Gastrocnemius medialis (tissue), 4 donors: ENCODE measurements at regions not wholly inside any gene's neighbourhood (a gene's known extent, or its start where the extent isn't known, plus 50 kb on each side); places are given as distances from the start of the nearest gene placed in this dataset.

Source experiments
- POLR2A ChIP-seq, 2 donors: fragments of 450-650 bp; IDR thresholded peaks; one replicate each; pipeline ENCODE4 v1.6.1; 2017; ENCODE audit warnings: antibody characterized with exemption in 2 of 2, mild to moderate bottlenecking in 2 of 2, moderate library complexity in 2 of 2
- TF ChIP-seq, protein P1 (sequence below), 5 experiments: fragments of 450-650 bp in 3 of 5; fragments of 200-600 bp in 2 of 5; sonication (generic) in 2 of 5; IDR thresholded peaks in 4 of 5; conservative IDR thresholded peaks in 1 of 5; 1 replicate in 4 of 5; 2 replicates in 1 of 5; pipeline ENCODE4 v1.5.1; 2016 to 2019; ENCODE audit warnings: antibody characterized with exemption in 5 of 5, mild to moderate bottlenecking in 3 of 5, moderate library complexity in 3 of 5

- TF ChIP-seq, protein P1, sequence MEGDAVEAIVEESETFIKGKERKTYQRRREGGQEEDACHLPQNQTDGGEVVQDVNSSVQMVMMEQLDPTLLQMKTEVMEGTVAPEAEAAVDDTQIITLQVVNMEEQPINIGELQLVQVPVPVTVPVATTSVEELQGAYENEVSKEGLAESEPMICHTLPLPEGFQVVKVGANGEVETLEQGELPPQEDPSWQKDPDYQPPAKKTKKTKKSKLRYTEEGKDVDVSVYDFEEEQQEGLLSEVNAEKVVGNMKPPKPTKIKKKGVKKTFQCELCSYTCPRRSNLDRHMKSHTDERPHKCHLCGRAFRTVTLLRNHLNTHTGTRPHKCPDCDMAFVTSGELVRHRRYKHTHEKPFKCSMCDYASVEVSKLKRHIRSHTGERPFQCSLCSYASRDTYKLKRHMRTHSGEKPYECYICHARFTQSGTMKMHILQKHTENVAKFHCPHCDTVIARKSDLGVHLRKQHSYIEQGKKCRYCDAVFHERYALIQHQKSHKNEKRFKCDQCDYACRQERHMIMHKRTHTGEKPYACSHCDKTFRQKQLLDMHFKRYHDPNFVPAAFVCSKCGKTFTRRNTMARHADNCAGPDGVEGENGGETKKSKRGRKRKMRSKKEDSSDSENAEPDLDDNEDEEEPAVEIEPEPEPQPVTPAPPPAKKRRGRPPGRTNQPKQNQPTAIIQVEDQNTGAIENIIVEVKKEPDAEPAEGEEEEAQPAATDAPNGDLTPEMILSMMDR (IDR thresholded peaks at IDR 0.05 in 4 of 5, conservative IDR thresholded peaks at IDR 0.05 in 1 of 5) = no peak
- TF ChIP-seq POLR2A (IDR thresholded peaks at IDR 0.05) = no peak
Measured at GRCh38 chr17:64723781-64724180, 61.7 kb upstream of the SMURF2 start.
